Activated T-helper 17 cell treated with anti-CD3 and anti-CD28 coated beads, Interleukin-2, amount 50 U/mL, for 72 hours (primary cell): ENCODE measurements at regions not wholly inside any gene's neighbourhood (a gene's known extent, or its start where the extent isn't known, plus 50 kb on each side); places are given as distances from the start of the nearest gene placed in this dataset.

Source experiments
- ATAC-seq: fragments of 150-1000 bp; cut with Tn5 transposase; replicated peaks from 2 replicates; pipeline ENCODE4 v1.10.0; 2021; ENCODE audit warnings: mild to moderate bottlenecking, moderate library complexity
- H3K27ac Mint-ChIP-seq: one replicate; pipeline ENCODE4 v1.8.0; 2022; ENCODE audit warnings: mixed read lengths
- H3K27me3 Mint-ChIP-seq: one replicate; pipeline ENCODE4 v1.8.0; 2022; ENCODE audit warnings: mixed read lengths
- H3K36me3 Mint-ChIP-seq: one replicate; pipeline ENCODE4 v1.8.0; 2022; ENCODE audit warnings: low read depth, mild to moderate bottlenecking, mixed read lengths
- H3K4me1 Mint-ChIP-seq: one replicate; pipeline ENCODE4 v1.8.0; 2022; ENCODE audit warnings: mixed read lengths
- H3K4me3 Mint-ChIP-seq: one replicate; pipeline ENCODE4 v1.8.0; 2022; ENCODE audit warnings: mild to moderate bottlenecking, mixed read lengths
- H3K9me3 Mint-ChIP-seq: one replicate; pipeline ENCODE4 v1.8.0; 2022; ENCODE audit warnings: mixed read lengths

DNA sequence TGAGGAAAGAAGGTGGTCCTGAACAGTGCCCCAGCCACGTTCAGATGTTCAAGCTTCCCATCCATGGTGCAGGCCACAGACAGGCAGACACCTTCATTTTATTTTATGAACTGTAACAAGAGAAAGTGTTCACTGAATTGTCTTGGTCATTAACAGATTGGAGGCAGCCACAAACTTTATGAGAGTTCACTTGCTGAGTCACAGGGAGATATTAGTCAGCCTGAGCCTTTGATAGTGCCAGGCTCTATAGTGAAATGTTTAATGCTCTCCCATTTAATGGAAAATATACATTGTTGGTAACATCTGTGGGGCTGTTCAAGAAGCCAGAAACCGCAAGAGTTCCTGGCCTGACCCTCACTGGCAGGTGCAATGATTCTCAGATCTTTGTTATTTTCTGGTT, 237.0 kb downstream of the TENT4A start:
- Mint-ChIP-seq H3K4me1 (no peaks in the 10 kb centered on the region), H3K27ac (no peak overlapping the region), H3K27me3 (peaks cover 22% of the 10 kb centered on the region), H3K36me3 (no peaks in the 10 kb centered on the region), H3K9me3 (peaks cover 5% of the 10 kb centered on the region), H3K4me3 (no peak overlapping the region)
- peak; percentile 78 for ATAC-seq

GRCh38 chr5:6950860-6951259, 237.6 kb downstream of the TENT4A start:
- H3K27me3 Mint-ChIP-seq, result peaks cover 22% of the 10 kb centered on the region
- no peak overlapping the region for H3K4me3 Mint-ChIP-seq
- H3K27ac Mint-ChIP-seq, result no peak overlapping the region
- H3K36me3 Mint-ChIP-seq, result no peaks in the 10 kb centered on the region
- peaks cover 5% of the 10 kb centered on the region for H3K9me3 Mint-ChIP-seq
- H3K4me1 Mint-ChIP-seq, result no peaks in the 10 kb centered on the region
- ATAC-seq, result no peak

- no peak for ATAC-seq
- H3K36me3 Mint-ChIP-seq, result no peaks in the 10 kb centered on the region
- H3K27me3 Mint-ChIP-seq, result peaks cover 8% of the 10 kb centered on the region
- H3K9me3 Mint-ChIP-seq, result no peaks in the 10 kb centered on the region
- no peaks in the 10 kb centered on the region for H3K4me1 Mint-ChIP-seq
- H3K27ac Mint-ChIP-seq, result no peak overlapping the region
- H3K4me3 Mint-ChIP-seq, result no peak overlapping the region
These were observed 247.9 kb downstream of the TENT4A start for GRCh38 chr5:6961123-6961522.

GRCh38 chr5:6961837-6962635, 248.8 kb downstream of the TENT4A start:
- Mint-ChIP-seq H3K4me1 (no peaks in the 10 kb centered on the region), H3K4me3 (no peak overlapping the region), H3K36me3 (no peaks in the 10 kb centered on the region), H3K27me3 (peaks cover 8% of the 10 kb centered on the region), H3K27ac (no peak overlapping the region), H3K9me3 (no peaks in the 10 kb centered on the region)
- no peak for ATAC-seq

GRCh38 chr5:6976971-6977370, 263.7 kb downstream of the TENT4A start:
- no peaks in the 10 kb centered on the region for H3K36me3 Mint-ChIP-seq
- H3K4me3 Mint-ChIP-seq, result no peak overlapping the region
- H3K4me1 Mint-ChIP-seq, result no peaks in the 10 kb centered on the region
- H3K27ac Mint-ChIP-seq, result no peak overlapping the region
- H3K27me3 Mint-ChIP-seq, result no peaks in the 10 kb centered on the region
- H3K9me3 Mint-ChIP-seq, result no peaks in the 10 kb centered on the region
- no peak for ATAC-seq

- Mint-ChIP-seq H3K4me1 (no peaks in the 10 kb centered on the region), H3K27ac (no peak overlapping the region), H3K4me3 (no peak overlapping the region), H3K36me3 (no peaks in the 10 kb centered on the region), H3K27me3 (no peaks in the 10 kb centered on the region), H3K9me3 (no peaks in the 10 kb centered on the region)
- no peak for ATAC-seq
These were observed 265.8 kb downstream of the TENT4A start for GRCh38 chr5:6979061-6979460.

DNA sequence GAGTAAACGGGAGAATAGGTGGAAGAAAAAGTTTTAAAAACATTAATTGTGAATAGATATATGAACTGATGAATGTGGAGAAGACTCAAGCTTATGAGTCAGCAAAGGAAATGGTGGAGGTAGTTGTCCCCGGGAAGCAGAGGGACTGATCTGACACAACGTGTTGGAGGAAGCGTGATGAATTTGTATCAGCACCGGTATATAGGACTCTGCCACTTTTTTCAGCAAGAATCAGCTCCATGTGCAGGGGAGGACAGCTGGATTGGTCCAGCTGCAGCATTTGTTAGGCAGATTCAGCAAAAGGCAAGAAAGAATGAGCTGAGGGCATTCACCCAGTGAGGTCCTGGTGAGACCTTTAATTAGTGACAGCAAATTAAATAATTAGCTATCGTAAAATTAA, 276.0 kb downstream of the TENT4A start:
- H3K4me1 Mint-ChIP-seq, result no peaks in the 10 kb centered on the region
- no peak overlapping the region for H3K27ac Mint-ChIP-seq
- peaks cover 9% of the 10 kb centered on the region for H3K27me3 Mint-ChIP-seq
- H3K4me3 Mint-ChIP-seq, result no peak overlapping the region
- no peaks in the 10 kb centered on the region for H3K36me3 Mint-ChIP-seq
- peaks cover 11% of the 10 kb centered on the region for H3K9me3 Mint-ChIP-seq
- no peak for ATAC-seq

GRCh38 chr5:6994097-6994496, 280.9 kb downstream of the TENT4A start:
- H3K27ac Mint-ChIP-seq, result no peak overlapping the region
- H3K4me3 Mint-ChIP-seq, result no peak overlapping the region
- H3K4me1 Mint-ChIP-seq, result no peaks in the 10 kb centered on the region
- peaks cover 2% of the 10 kb centered on the region for H3K9me3 Mint-ChIP-seq
- H3K36me3 Mint-ChIP-seq, result no peaks in the 10 kb centered on the region
- ATAC-seq, result no peak
- H3K27me3 Mint-ChIP-seq, result peaks cover 12% of the 10 kb centered on the region

- no peaks in the 10 kb centered on the region for H3K9me3 Mint-ChIP-seq
These were observed 281.9 kb downstream of the TENT4A start for GRCh38 chr5:6995115-6995514.

GRCh38 chr5:7000310-7000709, 287.1 kb downstream of the TENT4A start:
- peaks cover 12% of the 10 kb centered on the region for H3K27me3 Mint-ChIP-seq
- H3K4me3 Mint-ChIP-seq, result no peak overlapping the region
- H3K9me3 Mint-ChIP-seq, result no peaks in the 10 kb centered on the region
- H3K27ac Mint-ChIP-seq, result no peak overlapping the region
- ATAC-seq, result peak; percentile 98
- no peaks in the 10 kb centered on the region for H3K4me1 Mint-ChIP-seq
- no peaks in the 10 kb centered on the region for H3K36me3 Mint-ChIP-seq

More at GRCh38 chr5:6995115-6995514, 281.9 kb downstream of the TENT4A start:
- Mint-ChIP-seq H3K27ac (no peak overlapping the region), H3K27me3 (peaks cover 12% of the 10 kb centered on the region), H3K36me3 (no peaks in the 10 kb centered on the region), H3K4me3 (no peak overlapping the region), H3K4me1 (no peaks in the 10 kb centered on the region)
- no peak for ATAC-seq

DNA sequence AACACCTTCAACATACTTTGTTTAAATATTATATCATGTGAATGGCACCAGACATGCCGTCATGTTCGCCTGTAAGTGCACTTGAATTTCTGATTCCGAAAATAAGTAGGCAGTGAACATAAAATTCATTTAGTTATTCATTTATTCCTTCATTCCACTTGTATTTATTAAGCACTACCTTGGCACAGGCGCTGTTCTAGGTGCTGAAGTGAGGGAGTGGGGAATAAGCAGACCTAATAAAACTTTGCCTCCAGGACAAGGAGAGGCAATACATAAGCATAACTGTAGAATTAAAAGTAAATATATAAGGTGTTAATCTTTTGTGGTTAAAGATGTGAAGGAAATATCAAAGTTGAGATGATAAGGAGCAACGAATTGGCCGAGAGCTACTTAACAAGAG, 297.4 kb downstream of the TENT4A start:
- Mint-ChIP-seq H3K27me3 (peaks cover 4% of the 10 kb centered on the region), H3K36me3 (no peaks in the 10 kb centered on the region), H3K4me1 (no peaks in the 10 kb centered on the region), H3K4me3 (no peak overlapping the region), H3K27ac (no peak overlapping the region), H3K9me3 (peaks cover 8% of the 10 kb centered on the region)
- no peak for ATAC-seq

DNA sequence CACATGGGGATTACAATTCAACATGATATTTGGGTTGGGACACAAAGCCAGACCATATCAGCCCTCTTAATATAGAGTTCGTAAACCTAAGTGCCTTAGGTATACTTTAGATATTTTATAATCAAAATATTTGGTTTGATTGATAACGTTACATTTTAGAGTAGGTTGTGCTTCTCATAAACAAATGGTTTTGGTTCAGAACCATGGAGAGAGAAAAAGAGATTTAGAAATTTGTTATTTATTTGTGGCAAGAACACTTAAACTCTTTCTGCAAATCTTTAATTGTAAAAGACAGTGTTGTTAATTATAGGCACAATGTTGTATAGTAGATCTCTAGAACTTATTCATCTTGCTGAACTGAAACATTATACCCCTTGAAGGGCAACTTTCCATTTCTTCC, 298.8 kb downstream of the TENT4A start:
- Mint-ChIP-seq H3K4me3 (no peak overlapping the region), H3K9me3 (peaks cover 12% of the 10 kb centered on the region), H3K27ac (no peak overlapping the region), H3K36me3 (no peaks in the 10 kb centered on the region), H3K27me3 (peaks cover 4% of the 10 kb centered on the region), H3K4me1 (no peaks in the 10 kb centered on the region)
- ATAC-seq, result no peak

DNA sequence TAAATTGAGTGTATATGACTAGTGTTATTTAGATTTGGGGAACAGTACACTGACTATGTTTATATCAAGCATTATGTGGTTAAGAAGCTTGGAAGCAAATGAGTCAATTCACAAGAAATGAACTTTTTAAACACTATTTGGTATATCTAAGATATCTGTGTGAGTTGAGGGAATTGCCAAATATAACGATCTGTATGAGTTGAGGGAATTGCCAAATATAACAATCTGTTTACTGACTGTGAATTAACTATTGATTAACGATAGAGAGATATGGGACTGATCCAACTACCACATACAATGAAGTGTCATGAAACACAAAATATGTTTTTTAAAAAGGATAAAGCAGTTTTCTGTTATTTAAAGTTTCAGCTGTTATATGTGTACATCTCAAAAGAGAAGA, 301.4 kb downstream of the TENT4A start:
- Mint-ChIP-seq H3K27me3 (peaks cover 8% of the 10 kb centered on the region), H3K4me1 (no peaks in the 10 kb centered on the region), H3K4me3 (no peak overlapping the region), H3K9me3 (peaks cover 17% of the 10 kb centered on the region), H3K36me3 (no peaks in the 10 kb centered on the region), H3K27ac (no peak overlapping the region)
- ATAC-seq, result no peak

DNA sequence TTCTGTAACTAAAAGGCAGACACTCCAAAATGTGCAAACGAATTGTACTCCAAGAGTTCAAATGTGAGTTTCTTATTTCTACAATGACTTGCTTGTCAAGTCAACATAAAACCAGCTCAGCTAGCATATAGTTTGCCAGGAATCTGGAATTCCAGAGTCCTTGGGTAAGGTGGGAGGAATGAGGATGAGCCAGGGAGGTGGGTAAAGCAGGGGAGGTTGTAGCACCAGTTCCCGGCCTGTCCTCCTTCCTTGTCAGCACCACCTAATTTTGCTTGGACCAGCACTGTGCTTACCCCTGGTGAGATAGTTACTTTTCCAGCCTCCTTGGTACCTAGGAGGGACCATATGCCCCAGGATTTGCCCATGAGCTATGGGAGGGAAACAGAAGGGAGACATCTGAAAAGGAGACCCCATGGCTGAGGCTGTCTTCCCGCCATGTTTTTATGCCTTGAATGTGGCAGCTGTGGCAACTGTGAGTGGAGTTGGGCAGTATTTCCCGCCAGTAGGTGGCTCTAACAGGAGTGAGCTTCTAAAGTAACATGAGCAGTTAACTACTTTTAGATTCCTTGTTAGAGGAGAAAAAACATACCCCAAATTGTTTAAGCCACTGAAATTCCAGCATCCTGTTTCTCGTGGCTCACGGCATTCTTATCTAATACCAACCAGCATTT, 302.5 kb downstream of the TENT4A start:
- H3K4me3 Mint-ChIP-seq, result no peak overlapping the region
- no peaks in the 10 kb centered on the region for H3K36me3 Mint-ChIP-seq
- peaks cover 8% of the 10 kb centered on the region for H3K27me3 Mint-ChIP-seq
- peaks cover 20% of the 10 kb centered on the region for H3K9me3 Mint-ChIP-seq
- H3K27ac Mint-ChIP-seq, result no peak overlapping the region
- ATAC-seq, result no peak
- no peaks in the 10 kb centered on the region for H3K4me1 Mint-ChIP-seq

- H3K4me3 Mint-ChIP-seq, result no peak overlapping the region
- no peak for ATAC-seq
- H3K9me3 Mint-ChIP-seq, result peaks cover 17% of the 10 kb centered on the region
- H3K27ac Mint-ChIP-seq, result no peak overlapping the region
- no peaks in the 10 kb centered on the region for H3K4me1 Mint-ChIP-seq
- H3K27me3 Mint-ChIP-seq, result peaks cover 8% of the 10 kb centered on the region
- H3K36me3 Mint-ChIP-seq, result no peaks in the 10 kb centered on the region
These were observed 303.9 kb downstream of the TENT4A start for GRCh38 chr5:7016999-7017747.
